ENCODE measurements at regions not wholly inside any gene's neighbourhood (a gene's known extent, or its start where the extent isn't known, plus 50 kb on each side); places are given as distances from the start of the nearest gene placed in this dataset.

GRCh38 chr6:153425536-153425935 lies 294.5 kb upstream of the RGS17 start:
- no peak overlapping the region for H3K4me3 ChIP-seq
- no peaks in the 10 kb centered on the region for H3K27me3 ChIP-seq
- no peak overlapping the region for H3K9ac ChIP-seq (ENCODE audit: low read depth in 2 of 2, low read length in 2 of 2)
- DNase-seq, result no peak
- intact Hi-C loops (cut with DNase I), result no loop called here
- H3K27ac ChIP-seq, result no peak overlapping the region
- H3K36me3 ChIP-seq, result no peaks in the 10 kb centered on the region
- no peaks in the 10 kb centered on the region for H3K9me3 ChIP-seq
- TF ChIP-seq, protein P1, sequence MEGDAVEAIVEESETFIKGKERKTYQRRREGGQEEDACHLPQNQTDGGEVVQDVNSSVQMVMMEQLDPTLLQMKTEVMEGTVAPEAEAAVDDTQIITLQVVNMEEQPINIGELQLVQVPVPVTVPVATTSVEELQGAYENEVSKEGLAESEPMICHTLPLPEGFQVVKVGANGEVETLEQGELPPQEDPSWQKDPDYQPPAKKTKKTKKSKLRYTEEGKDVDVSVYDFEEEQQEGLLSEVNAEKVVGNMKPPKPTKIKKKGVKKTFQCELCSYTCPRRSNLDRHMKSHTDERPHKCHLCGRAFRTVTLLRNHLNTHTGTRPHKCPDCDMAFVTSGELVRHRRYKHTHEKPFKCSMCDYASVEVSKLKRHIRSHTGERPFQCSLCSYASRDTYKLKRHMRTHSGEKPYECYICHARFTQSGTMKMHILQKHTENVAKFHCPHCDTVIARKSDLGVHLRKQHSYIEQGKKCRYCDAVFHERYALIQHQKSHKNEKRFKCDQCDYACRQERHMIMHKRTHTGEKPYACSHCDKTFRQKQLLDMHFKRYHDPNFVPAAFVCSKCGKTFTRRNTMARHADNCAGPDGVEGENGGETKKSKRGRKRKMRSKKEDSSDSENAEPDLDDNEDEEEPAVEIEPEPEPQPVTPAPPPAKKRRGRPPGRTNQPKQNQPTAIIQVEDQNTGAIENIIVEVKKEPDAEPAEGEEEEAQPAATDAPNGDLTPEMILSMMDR (IDR thresholded peaks at IDR 0.05), result no peak
- H3K4me1 ChIP-seq, result no peaks in the 10 kb centered on the region

DNA sequence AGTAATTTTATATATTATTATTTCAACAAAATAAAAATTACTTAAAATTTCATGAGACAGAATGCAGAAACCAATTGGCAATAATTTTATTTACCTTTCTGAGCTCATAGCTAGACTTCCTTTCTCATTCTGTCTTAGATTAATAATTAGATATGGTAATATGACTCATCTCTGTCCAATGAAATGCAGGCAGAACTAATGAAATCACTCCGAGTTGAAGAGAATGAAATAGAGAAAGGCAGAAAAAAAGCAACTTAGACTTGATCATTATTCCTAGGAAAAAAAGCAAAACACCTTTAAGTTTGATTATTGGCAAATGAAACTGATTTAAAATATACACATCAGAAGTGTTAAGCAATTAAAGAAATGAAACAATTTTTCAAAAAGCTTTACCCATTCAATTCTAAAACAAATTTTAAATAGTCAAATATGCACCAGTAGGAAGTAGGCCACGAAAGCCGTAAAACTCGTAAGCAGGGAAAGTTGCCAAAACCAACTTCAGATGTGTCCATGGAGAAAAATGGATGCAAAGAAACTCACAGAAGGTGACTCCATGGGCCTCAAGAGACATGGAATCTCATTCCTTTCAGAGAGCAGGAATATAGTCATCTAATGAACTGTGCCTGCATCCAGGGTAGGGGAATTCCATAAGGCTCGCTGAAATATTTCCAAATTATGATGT lies 293.8 kb upstream of the RGS17 start:
- no peak overlapping the region for H3K27ac ChIP-seq
- intact Hi-C loops (cut with DNase I), result no loop called here
- no peaks in the 10 kb centered on the region for H3K36me3 ChIP-seq
- H3K27me3 ChIP-seq, result no peaks in the 10 kb centered on the region
- H3K9ac ChIP-seq (ENCODE audit: low read depth in 2 of 2, low read length in 2 of 2), result no peak overlapping the region
- no peaks in the 10 kb centered on the region for H3K9me3 ChIP-seq
- H3K4me3 ChIP-seq, result no peak overlapping the region
- no peaks in the 10 kb centered on the region for H3K4me1 ChIP-seq
- no peak for DNase-seq
- TF ChIP-seq, protein P1 (IDR thresholded peaks at IDR 0.05), result no peak

GRCh38 chr6:153412519-153412918 lies 281.4 kb upstream of the RGS17 start:
- H3K4me1 ChIP-seq, result no peaks in the 10 kb centered on the region
- H3K4me3 ChIP-seq, result no peak overlapping the region
- H3K27me3 ChIP-seq, result no peaks in the 10 kb centered on the region
- no peak overlapping the region for H3K27ac ChIP-seq
- no peak overlapping the region for H3K9ac ChIP-seq (ENCODE audit: low read depth in 2 of 2, low read length in 2 of 2)
- no peaks in the 10 kb centered on the region for H3K9me3 ChIP-seq
- intact Hi-C loops (cut with DNase I), result no loop called here
- TF ChIP-seq, protein P1 (IDR thresholded peaks at IDR 0.05), result no peak
- H3K36me3 ChIP-seq, result no peaks in the 10 kb centered on the region
- DNase-seq, result no peak

DNA sequence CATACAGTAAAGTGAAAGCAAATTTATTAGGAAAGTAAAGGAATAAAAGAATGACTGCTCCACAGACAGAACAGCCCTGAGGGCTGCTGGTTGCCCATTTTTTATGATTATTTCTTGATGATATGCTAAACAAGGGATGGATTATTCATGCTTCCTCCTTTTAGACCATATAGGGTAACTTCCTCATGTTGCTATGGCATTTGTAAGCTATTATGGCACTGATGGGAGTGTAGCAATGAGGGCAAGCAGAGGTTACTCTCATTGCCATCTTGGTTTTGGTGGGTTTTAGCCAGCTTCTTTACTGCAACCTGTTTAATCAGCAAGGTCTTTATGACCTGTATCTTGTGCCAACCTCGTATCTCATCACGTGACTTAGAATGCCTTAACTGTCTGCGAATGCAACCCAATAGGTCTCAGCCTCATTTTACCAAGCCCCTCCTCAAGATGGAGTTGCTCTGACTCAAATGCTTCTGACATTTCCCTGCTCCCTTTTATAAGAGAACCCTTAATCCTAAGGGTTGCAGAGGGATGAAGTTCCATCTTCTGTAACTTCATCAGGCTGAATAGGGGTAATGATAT lies 280.1 kb upstream of the RGS17 start:
- Histone ChIP-seq H3K9me3 (no peaks in the 10 kb centered on the region), H3K27ac (no peak overlapping the region), H3K27me3 (no peaks in the 10 kb centered on the region), H3K4me3 (no peak overlapping the region), H3K36me3 (no peaks in the 10 kb centered on the region), H3K9ac (ENCODE audit: low read depth in 2 of 2, low read length in 2 of 2) (no peak overlapping the region), H3K4me1 (no peaks in the 10 kb centered on the region)
- TF ChIP-seq, protein P1 (IDR thresholded peaks at IDR 0.05), result no peak
- no peak for DNase-seq
- intact Hi-C loops (cut with DNase I), result no loop called here

GRCh38 chr6:153405931-153406330 lies 274.8 kb upstream of the RGS17 start:
- H3K36me3 ChIP-seq, result no peaks in the 10 kb centered on the region
- no peak overlapping the region for H3K4me3 ChIP-seq
- no peaks in the 10 kb centered on the region for H3K9me3 ChIP-seq
- no peaks in the 10 kb centered on the region for H3K4me1 ChIP-seq
- H3K27me3 ChIP-seq, result no peaks in the 10 kb centered on the region
- no peak overlapping the region for H3K9ac ChIP-seq (ENCODE audit: low read depth in 2 of 2, low read length in 2 of 2)
- TF ChIP-seq, protein P1 (IDR thresholded peaks at IDR 0.05), result no peak
- intact Hi-C loops (cut with DNase I), result no loop called here
- DNase-seq, result no peak
- H3K27ac ChIP-seq, result no peak overlapping the region
